GM18517 (cell line): ENCODE measurements at regions not wholly inside any gene's neighbourhood (a gene's known extent, or its start where the extent isn't known, plus 50 kb on each side); places are given as distances from the start of the nearest gene placed in this dataset.

Source experiments
- ATAC-seq: cut with Tn5 transposase; IDR thresholded peaks from one replicate; pipeline ENCODE4 v1.9.1; 2021; ENCODE audit warnings: mild to moderate bottlenecking, moderate library complexity; ENCODE audit not compliant: unreplicated experiment

DNA sequence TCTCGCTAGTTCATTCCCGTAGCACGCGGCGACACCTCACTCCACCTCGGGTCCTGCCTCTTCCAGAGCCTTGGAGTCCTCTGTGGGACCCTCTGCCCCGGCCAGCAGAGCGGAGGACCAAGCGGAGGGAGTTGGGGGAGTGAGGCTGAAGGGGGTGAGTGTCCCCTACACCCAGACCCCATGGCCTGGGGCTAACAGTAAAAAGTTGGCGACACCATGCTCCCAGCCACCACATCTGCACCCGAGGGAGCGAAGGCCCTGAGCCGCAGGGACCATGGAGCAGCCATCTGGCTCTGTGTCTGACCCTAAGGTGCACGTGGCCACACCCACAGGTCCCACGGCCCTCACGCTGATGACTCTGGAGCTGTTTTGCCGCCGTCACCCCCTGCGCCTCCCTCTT lies 293.8 kb downstream of the BRD1 start:
- ATAC-seq: no peak

DNA sequence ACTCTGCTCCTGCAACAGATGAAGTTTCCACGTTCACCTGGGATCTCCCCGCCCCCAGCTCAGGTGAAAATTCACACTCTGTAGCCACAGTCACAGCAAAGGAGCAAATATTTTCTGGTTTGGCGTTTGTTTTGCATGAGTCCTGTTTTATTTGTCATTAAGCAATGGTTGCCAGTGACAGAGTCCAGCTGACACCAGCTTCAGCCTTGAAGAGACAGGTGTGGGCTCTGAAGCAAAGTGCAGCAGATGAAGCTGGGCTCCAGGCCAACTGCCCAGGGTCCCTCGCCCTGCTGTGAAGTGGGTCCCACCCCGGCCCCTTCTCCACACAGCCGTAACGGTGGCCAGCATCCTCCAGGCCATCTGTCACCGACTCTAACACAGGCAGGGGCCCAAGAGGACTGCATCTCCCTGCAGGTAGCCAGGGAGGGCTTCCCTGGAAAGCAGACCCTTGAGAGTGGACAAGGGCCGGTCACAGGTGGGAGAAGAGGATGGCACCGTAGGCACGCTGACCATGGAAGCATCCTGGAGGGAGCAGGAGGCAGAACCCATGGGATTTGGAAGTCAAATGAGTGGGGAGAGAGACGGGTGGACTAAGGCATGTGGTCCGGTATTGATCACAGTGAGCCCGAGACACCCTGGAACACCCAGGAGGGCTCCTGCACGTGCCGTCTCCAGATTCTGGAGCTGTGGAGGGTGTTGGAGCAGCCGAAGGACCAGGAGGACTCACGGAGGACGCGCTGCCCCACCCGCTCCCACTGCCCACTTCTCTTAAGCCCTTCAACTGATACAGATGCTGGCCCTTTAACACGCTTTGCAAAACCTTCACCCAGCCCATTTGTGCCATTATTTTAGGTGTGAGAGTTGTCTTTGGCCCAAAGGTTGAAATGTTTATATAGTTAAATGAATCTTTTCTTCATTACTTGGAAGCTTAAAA lies 294.5 kb downstream of the BRD1 start:
- ATAC-seq: no peak

DNA sequence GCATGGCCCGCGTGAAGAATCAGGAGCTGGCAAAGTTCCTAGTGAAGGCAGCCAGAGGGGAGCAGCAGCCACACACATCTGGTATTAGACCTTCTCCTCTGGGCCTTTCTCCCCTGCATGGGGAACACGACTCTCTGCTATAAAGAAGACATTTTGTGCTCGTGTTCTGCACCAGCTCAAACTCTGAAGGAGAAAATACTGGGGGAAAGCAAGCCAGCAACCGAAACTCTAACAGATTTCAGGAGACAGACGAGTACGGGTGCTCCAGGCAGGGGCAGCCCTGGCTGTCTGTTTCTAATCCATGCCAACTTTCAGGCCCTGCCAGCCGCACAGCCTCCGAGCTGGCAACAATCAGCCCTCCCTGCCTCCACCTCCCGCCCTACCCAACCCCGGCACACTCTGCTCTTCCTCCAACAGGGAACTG lies 296.3 kb downstream of the BRD1 start:
- ATAC-seq: no peak

DNA sequence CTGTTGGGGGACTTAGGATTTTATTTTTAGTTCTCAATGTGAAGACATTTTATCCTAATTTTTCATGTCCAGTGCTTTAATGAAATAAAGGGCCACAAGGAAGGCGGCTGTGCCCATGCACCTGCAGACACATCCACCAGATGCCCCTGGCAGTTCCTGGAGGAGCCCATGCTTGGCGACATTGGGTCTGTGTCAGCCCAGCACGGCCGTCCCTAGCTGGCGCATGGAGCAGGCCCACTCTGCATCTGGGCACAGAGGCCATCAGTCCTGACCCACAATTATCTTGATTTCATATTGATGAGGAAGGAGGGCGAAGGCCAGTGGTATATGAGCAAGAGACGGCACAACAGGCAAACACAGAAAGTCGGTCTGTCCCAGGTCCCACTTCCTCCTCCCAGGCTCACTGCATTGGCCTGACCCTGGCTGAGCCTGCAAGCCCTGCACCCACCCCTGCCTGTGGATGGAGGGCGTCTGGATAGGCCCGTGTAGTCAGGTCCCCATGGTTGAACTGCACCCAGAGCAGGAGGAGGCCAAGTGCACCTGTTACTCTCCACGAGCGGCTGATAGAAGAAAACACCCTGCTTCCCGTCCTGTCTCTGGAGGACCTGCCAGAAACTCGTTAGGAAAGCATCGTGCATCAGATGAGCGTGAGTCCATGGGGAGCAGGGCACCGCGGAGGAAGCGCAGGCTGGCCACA lies 296.9 kb downstream of the BRD1 start:
- no peak for ATAC-seq

DNA sequence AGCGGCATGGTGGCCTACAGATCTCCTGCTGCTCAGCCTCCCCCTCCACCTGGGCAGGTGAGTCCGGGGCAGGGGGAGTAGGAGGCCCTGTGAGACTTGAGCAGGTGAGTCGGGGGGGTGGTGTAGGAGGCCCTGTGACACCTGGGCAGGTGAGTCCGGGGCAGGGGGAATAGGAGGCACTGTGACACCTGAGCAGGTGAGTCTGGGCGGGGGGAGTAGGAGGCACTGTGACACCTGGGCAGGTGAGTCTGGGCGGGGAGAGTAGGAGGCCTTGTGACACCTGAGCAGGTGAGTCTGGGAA lies 299.3 kb downstream of the BRD1 start:
- ATAC-seq: no peak

DNA sequence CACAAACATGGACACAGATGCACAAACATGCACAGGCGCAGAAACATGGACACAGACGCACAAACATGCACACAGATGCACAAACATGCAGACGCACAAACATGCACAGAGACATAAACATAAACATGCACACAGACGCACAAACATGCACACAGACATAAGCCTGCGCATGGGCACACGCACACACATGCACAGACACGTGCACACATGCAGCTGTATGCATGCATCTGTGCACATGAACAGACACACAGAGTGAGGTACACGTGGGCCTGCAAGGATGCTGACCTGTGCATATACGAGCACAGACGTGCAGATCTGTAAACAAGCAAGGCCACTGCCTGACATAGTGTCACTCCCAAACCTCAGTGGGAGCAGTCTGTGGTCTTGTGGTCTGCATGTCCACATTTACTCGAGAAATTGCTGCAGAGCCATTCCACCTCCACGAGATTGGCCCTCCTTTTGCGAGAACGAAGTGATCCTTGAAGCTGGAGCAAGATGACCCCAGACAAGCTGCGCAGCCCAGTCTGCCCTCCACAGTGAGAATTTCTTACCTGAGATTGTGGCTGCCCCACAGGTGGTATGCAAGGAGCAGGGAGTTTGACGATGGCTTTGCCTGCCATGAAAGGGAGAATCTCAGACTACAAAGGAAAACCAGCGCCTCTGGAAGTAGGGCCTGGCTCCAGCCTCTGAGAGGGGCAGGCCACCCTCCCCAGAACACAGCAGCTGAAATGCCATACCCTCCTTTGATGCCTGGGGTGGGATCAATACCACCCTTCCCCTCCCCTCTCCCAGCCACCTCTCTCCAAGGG lies 299.9 kb downstream of the BRD1 start:
- ATAC-seq: no peak

DNA sequence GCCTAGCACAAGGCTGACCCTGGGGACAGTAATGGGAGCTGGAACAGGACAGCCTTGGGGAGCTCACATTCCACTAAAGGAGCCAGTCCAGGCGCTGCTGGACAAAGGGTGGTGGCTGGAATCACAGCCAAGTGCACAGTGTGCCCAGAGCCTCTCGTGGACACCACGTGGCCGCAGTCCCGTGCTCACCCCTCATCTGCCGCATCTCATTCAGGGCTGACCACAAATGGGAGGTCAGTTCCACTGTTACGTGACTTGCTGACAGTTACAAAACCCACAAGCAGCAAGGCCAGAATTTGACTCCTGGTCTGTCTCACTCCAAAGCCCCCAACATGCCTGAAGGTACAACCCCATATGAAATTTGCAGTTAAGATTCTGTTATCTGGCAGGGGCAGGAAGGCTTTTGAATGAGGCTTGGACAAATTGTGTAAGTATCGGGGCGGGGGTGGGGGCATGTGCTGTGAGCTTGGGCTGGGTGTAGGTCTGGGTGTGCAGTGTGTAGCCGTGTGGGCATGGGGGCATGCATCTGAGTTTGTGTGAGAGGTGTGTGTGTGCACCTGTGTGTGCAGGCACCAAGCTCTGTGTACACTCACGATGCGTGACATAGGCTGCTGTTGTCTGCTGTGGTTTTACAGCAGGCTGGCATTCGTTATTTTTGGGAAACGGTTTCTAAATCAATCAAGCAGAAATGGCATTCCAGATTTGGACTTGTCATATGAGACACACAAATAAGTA lies 301.7 kb downstream of the BRD1 start:
- no peak for ATAC-seq

DNA sequence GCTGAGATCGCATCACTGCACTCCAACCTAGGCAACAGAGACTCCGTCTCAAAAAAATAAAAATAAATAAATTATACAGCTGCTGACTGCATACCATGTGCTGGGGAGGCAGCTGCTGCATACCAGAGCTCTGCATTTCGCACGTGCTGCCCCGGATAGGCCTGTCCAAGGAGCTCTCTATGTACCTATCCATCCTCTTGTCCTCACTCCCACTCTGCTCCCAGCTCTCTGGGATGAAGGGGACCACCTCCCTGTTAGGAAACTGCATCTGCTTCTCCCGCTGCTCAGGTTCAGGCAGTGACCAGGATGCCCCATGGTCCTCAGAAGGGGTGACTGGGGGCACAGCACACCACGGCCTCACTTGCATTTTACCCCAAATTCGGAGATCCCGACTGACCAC lies 302.3 kb downstream of the BRD1 start:
- ATAC-seq: no peak

DNA sequence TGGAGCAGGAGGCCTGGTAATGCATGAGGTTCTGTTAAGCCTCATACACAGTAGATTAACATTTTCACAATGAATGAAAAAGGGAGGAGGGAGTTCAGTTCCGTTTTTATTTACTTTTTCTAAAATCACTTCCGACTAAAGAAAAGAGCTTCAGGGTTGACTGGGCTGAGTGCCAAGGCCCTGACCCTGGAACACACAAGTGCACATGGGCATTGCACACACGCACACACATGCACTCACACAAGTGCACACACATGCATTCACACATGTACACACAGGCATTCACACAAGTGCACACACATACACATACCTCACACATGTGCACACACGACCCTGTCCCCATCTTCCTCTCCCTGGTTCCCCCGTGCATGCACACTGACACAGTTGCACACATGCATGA lies 303.3 kb downstream of the BRD1 start:
- no peak for ATAC-seq

DNA sequence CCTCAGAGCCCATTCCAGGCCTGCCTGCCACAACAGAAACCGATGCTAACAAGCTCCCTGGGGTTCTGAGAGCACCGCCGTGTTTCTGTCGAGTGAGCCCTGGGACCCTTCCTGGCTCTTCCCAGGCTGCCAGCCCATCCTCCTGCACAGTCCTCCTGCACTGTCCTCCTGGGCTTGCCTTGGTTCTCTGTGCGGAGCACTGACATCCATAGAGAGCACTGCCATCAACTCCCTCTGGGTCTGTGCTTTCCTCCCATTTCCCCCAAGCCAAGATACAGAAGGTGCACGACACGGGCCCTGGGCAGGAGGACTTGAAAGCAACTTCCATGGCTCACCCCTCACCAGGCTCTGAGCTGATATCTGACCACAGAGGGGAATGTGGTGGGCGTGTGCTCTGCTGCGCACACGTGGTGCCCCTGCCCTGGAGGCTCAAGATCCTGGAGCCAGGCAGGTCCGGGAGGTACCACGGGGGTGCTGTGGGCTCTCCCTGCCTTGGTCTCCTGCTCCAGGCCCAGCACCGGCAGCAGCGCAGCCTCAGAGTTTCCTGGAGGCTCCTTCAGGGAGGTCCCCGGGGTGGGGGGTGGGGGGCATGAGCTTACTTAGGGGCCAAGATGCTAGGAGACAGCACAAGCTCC lies 304.2 kb downstream of the BRD1 start:
- no peak for ATAC-seq

DNA sequence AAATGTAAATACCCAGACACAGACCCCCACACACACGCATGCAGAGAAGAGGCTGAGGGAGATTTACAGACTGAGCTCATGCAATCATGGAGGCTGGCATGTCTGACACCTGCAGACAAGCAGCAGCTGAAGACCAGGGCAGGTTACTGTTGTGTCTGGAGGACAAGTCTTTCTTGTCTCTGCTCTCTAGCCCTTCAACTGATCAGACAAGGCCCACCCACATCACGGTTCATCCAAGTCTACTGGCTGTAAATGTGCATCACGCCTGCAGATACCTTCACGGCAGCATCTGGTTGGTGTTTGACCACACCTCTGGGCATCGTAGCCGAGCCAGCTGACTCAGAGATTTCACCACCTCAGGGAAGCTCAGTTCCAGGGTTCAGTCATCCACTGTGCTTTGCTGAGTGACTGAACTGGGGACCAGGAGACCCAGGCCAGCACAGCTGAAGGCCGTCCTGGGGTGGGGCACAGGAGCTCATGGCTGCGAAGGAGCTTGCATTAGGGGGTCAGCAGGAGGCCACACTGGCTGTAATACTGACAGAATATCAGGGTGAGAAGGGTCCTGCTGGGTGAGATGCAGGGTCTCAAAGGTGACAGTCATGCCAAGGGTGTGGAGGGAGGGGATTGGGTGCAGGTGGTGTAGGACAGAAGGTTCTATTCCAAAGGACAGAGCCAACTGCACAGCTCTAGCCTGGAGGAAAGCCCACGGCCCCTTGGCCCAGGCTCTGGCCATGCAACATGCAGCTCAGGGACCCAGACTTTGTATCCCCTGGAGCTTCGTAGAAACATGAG lies 304.9 kb downstream of the BRD1 start:
- ATAC-seq: no peak

DNA sequence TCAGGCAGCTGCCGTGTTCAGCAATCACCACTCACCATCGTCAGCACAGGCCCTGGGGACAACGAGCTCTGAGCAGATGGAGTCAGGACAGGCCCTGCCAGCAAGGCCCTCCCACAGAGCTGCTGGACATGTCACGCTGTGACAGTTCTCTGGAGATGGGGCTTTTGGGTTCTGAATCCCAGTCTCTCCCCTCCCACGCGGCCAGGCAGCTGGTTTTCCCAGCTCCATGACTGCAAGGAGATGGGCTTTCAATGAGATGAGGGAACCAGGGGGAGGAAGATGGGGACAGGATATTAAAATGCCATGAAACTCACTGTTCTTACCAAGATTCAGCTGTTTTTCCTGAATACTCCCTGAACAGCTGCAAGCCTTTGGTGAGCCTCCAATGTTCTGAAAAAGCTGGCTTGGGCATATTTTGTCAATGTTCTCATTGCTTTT lies 305.9 kb downstream of the BRD1 start:
- no peak for ATAC-seq

DNA sequence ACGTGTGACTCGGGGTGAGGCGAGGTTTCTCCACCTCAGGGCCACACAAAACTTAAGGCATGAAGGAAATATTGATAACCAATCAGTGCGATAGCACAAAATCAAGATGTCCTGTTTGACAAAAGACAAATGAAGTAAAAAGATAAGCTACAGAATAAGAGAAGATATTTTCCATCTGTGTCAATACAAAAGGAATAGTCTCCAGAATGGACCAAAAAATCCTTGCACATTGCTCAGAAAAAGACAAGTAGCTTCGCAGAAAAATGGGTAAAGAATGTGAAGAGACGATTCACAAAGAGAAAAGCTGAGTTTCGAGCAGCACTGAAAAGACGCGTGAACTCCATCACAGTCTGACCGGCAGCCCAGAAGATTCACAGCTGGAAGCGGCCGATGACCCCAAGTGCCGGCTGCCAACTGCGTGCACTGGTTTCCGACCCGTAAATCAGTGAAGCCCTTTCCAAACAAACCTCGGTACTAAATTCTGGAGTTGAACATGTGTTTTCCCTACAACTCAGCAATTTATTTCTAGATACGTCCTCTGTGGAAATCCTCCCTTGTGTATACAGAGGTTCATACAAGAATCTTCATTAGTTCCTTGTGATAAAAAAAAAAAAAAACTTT lies 308.4 kb downstream of the BRD1 start:
- no peak for ATAC-seq

DNA sequence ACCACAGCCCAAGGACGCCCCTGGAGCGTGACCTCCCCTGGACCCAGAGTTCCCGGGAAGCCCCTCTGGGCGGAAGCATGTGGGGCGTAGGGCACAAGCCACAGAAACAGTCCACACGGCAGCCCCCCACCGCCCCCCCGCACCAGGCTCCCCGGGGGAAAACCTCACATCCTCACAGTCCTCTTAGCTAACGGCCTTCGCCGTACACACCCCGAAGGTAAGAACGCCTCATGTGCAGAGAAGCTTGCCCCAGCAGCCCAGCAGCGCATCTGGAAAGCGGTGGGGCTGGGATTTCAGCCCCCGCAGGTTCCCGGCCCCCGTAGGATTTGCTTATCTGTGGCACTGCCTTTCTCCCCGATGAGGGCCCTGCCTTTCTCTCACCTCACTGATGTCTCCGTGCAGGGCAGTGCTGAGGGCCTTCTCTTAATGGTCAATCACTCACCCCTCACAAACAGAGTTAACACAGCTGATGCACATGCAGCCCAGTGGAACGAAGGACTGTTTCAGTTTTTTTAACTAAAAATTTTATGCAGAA lies 309.2 kb downstream of the BRD1 start:
- ATAC-seq: no peak

DNA sequence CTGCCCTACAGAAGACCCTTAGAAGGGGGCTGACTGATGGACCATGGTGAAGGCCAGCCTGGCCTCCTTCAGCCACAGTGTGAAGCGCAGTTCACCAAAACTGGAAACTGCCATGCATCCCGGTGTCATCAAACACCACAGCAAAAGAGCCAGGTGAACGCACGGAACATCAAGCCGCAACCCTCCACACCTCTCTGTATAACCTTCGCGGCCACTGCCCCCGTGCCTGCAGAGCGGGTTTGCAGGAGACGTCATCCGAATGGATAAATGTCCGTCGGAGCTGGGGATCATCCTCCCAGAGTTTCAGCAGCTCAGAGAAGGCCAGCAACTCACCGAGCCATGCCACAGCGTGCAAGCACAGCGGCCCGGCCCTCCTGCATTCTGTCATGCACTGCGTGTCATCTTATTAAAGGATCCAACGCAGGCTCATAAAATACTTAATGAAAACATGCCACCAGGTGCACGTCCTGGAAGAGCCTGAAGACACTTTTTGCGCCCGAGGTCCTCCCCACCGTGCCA lies 309.9 kb downstream of the BRD1 start:
- ATAC-seq: no peak

DNA sequence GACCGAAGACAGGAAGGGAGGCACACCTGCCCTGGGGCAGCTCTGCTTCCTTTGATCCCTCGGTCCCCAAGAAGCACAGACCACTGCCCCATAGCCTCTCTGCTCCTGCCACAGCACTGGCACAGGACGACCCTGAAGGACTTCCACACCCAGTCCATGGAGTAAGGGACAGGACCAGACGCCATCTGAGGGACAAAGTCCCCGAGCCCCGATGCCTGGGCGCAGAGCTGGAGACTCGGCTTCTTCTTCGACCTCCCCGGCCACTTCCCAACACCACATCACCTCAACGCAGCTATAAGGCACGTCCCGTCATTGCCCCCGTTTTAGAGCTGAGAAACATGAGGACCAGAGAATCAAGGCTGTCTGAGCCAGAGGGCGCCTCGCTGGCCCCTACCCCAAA lies 310.5 kb downstream of the BRD1 start:
- ATAC-seq: no peak

DNA sequence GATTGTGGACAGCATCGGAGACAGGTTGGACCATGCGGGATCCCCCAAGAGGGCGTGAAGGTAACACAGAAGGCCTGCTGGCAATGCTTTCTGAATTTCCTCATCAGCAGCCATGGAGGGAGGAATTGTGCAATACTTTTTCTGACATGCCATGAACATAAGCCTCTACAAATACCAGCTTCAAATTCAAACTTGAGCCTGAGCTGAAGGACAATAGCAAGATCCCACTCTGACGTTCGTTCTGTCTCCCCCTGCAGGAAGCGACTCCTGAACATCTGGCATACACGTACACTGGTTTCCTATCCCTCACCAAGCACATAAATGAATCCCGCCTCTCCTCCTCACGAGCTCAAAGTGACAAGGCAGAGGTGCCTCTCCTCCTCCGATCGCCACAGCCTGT lies 312.2 kb downstream of the BRD1 start:
- no peak for ATAC-seq

DNA sequence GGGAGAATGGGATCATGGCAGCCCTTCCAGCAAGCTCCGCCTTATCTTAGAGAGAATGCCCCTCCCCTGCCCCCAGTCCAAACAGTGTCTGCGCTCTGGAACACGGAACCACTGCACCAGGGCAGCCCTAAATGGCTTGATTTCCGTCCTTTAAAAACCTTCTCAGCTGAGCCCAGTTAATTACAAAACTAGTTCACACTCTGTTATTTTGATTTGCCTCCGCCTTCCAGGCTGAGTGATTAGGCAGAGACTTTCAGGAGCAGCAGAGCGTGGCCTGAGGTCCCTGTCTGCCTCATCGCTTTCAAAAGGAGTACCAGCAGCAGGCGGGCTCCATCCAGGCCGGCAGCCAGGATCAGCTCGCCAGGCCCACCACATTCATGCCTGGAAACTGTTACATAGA lies 313.0 kb downstream of the BRD1 start:
- ATAC-seq: no peak

DNA sequence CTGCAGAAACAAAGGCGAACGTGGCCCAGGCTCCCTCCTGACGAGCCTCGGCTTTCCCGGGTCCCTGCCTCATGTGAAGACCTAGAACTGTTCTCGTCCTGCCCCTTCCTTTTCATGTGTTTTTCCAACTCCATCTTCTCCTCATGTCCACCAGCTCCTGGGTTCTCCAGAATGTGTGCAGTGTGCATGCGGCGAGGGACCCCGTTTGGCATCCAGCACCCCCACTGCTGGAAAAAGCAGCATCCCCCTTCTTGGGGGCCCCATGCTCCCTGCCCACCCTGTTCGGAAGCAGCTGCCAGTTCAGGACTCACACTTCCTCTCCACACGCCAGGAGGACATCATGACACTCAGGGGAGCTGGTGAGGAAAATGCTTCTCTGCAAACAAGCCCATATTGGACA lies 313.5 kb downstream of the BRD1 start:
- no peak for ATAC-seq
